IMR-90 (cell line): ENCODE measurements at regions not wholly inside any gene's neighbourhood (a gene's known extent, or its start where the extent isn't known, plus 50 kb on each side); places are given as distances from the start of the nearest gene placed in this dataset.

Source experiments
- ATAC-seq: fragments of 200-7000 bp; cut with Tn5 transposase; 2 replicates; pipeline ENCODE4 v1.9.1; 2020; ENCODE audit warnings: low read depth, mild to moderate bottlenecking, moderate library complexity
- BruUV-seq: library from RNA; stranded (reverse); fragments of 400-500 nt; replicated peaks from 2 replicates; lab custom pipeline; 2021; lab: Mats Ljungman, UMichigan
- CTCF ChIA-PET: fragments of 300-600 bp; formaldehyde crosslinking; extraction: SDS; loops from one replicate; lab custom pipeline; 2021; ENCODE audit warnings: antibody characterized with exemption; lab: Yijun Ruan, JAX
- POLR2A ChIA-PET: fragments of 300-600 bp; sonication (Branson Sonifier 250); formaldehyde crosslinking; loops from one replicate; lab custom pipeline; 2022; ENCODE audit warnings: antibody characterized with exemption; ENCODE audit not compliant: unreplicated experiment; lab: Charles Lee
- DNase-seq: peaks from one replicate; pipeline ENCODE4 v3.0.0; 2013
- H2AFZ ChIP-seq: replicated peaks from 2 replicates; pipeline ENCODE3; 2013; ENCODE audit warnings: low read length, mild to moderate bottlenecking; ENCODE audit not compliant: poor library complexity
- H2AK5ac ChIP-seq: 2 replicates; pipeline ENCODE4 v1.6.1; 2013; ENCODE audit warnings: low read depth, low read length, inconsistent platforms
- H2AK9ac ChIP-seq: replicated peaks from 2 replicates; pipeline ENCODE3; 2013; ENCODE audit warnings: mild to moderate bottlenecking, low read depth, low read length, moderate library complexity; ENCODE audit not compliant: poor library complexity
- H2BK120ac ChIP-seq: 2 replicates; pipeline ENCODE4 v1.6.1; 2013; ENCODE audit warnings: low read depth, low read length, inconsistent platforms
- H2BK15ac ChIP-seq: 3 replicates; pipeline ENCODE4 v1.6.1; 2013; ENCODE audit warnings: low read depth, low read length, inconsistent platforms
- H2BK20ac ChIP-seq: 2 replicates; pipeline ENCODE4 v1.6.1; 2013; ENCODE audit warnings: low read depth, mild to moderate bottlenecking, inconsistent platforms, low read length, moderate library complexity
- H2BK5ac ChIP-seq: 2 replicates; pipeline ENCODE4 v1.6.1; 2013; ENCODE audit warnings: mild to moderate bottlenecking, low read depth, low read length, inconsistent platforms; ENCODE audit not compliant: poor library complexity, severe bottlenecking
- H3K14ac ChIP-seq: replicated peaks from 2 replicates; pipeline ENCODE4 v1.6.1; 2013; ENCODE audit warnings: low read depth, low read length, inconsistent platforms
- H3K18ac ChIP-seq: 2 replicates; pipeline ENCODE4 v1.6.1; 2013; ENCODE audit warnings: low read depth, low read length, control low read depth
- H3K23ac ChIP-seq: 2 replicates; pipeline ENCODE4 v1.6.1; 2013; ENCODE audit warnings: low read depth, low read length, inconsistent platforms
- H3K27ac ChIP-seq: 2 replicates; pipeline ENCODE4 v1.5.1; 2013; ENCODE audit warnings: mild to moderate bottlenecking, control low read depth, low read length; ENCODE audit not compliant: insufficient read depth
- H3K27me3 ChIP-seq: 2 replicates; pipeline ENCODE4 v1.6.1; 2013; ENCODE audit warnings: low read length; ENCODE audit not compliant: control insufficient read depth, insufficient read depth
- H3K36me3 ChIP-seq: 2 replicates; pipeline ENCODE4 v1.6.1; 2013; ENCODE audit warnings: low read length, mixed read lengths; ENCODE audit not compliant: control insufficient read depth, insufficient read depth
- H3K4ac ChIP-seq: 2 replicates; pipeline ENCODE4 v1.6.1; 2013; ENCODE audit warnings: low read depth, low read length, inconsistent platforms
- H3K4me1 ChIP-seq: 2 replicates; pipeline ENCODE4 v1.6.1; 2013; ENCODE audit warnings: low read length, mixed read lengths; ENCODE audit not compliant: control insufficient read depth, insufficient read depth
- H3K4me2 ChIP-seq: 2 replicates; pipeline ENCODE4 v1.6.1; 2013; ENCODE audit warnings: low read depth, mild to moderate bottlenecking, control low read depth, low read length, moderate library complexity
- H3K4me3 ChIP-seq: 2 replicates; pipeline ENCODE4 v1.5.1; 2013; ENCODE audit warnings: low read depth, mild to moderate bottlenecking, control low read depth, low read length, moderate library complexity; ENCODE audit not compliant: insufficient read depth
- H3K56ac ChIP-seq: 2 replicates; pipeline ENCODE4 v1.6.1; 2013; ENCODE audit warnings: low read length, inconsistent platforms; ENCODE audit not compliant: insufficient read depth; ENCODE audit errors: extremely low read depth
- H3K79me1 ChIP-seq, 2 experiments: 2 replicates each; pipeline ENCODE4 v1.6.1; 2013; ENCODE audit warnings: low read length in 2 of 2, inconsistent platforms in 1 of 2, low read depth in 1 of 2
- H3K9ac ChIP-seq: 2 replicates; pipeline ENCODE4 v1.6.1; 2013; ENCODE audit warnings: low read depth, low read length, control low read depth
- H3K9me1 ChIP-seq: 2 replicates; pipeline ENCODE4 v1.6.1; 2013; ENCODE audit warnings: low read length, inconsistent platforms; ENCODE audit not compliant: insufficient read depth
- H3K9me3 ChIP-seq: 2 replicates; pipeline ENCODE4 v1.6.1; 2013; ENCODE audit warnings: low read length; ENCODE audit not compliant: control insufficient read depth, insufficient read depth
- H4K20me1 ChIP-seq: 2 replicates; pipeline ENCODE4 v1.6.1; 2013; ENCODE audit warnings: low read length, inconsistent platforms; ENCODE audit not compliant: insufficient read depth
- H4K5ac ChIP-seq: 2 replicates; pipeline ENCODE4 v1.6.1; 2013; ENCODE audit warnings: mild to moderate bottlenecking, low read depth, low read length, control low read depth
- H4K8ac ChIP-seq, 2 experiments: 2 replicates each; pipeline ENCODE4 v1.6.1; 2013; ENCODE audit warnings: low read depth in 2 of 2, low read length in 2 of 2, control low read depth in 1 of 2, inconsistent platforms in 1 of 2
- H4K91ac ChIP-seq: 2 replicates; pipeline ENCODE4 v1.6.1; 2013; ENCODE audit warnings: low read depth, low read length, inconsistent platforms; ENCODE audit not compliant: insufficient read depth
- BHLHE40 ChIP-seq: fragments of 150-350 bp; IDR thresholded peaks from 2 replicates; pipeline ENCODE4 v1.6.1; 2016; ENCODE audit warnings: mild to moderate bottlenecking, low read depth, low read length
- CEBPB ChIP-seq: IDR thresholded peaks from 2 replicates; pipeline ENCODE4 v1.6.1; 2012; ENCODE audit warnings: low read depth, low read length, improper control_type of control experiment
- CHD1 ChIP-seq: IDR thresholded peaks from 2 replicates; pipeline ENCODE4 v1.6.1; 2012; ENCODE audit warnings: low read depth, low read length, improper control_type of control experiment
- CTCF ChIP-seq: conservative IDR thresholded peaks from 2 replicates; pipeline ENCODE4 v1.5.1; 2012; ENCODE audit warnings: mild to moderate bottlenecking, low read depth, low read length, improper control_type of control experiment
- ELK1 ChIP-seq: fragments of 150-350 bp; IDR thresholded peaks from 2 replicates; pipeline ENCODE4 v1.6.1; 2016; ENCODE audit warnings: low read depth, mild to moderate bottlenecking, low read length, moderate library complexity, borderline replicate concordance
- FOS ChIP-seq: fragments of 150-350 bp; IDR thresholded peaks from 2 replicates; pipeline ENCODE4 v1.6.1; 2016; ENCODE audit warnings: low read depth, low read length
- MAFK ChIP-seq: IDR thresholded peaks from 2 replicates; pipeline ENCODE4 v1.6.1; 2012; ENCODE audit warnings: low read depth, low read length, improper control_type of control experiment
- MXI1 ChIP-seq: IDR thresholded peaks from 2 replicates; pipeline ENCODE4 v1.6.1; 2012; ENCODE audit warnings: low read depth, mild to moderate bottlenecking, low read length, moderate library complexity, borderline replicate concordance
- NFE2L2 ChIP-seq: fragments of 150-350 bp; IDR thresholded peaks from 2 replicates; pipeline ENCODE4 v1.6.1; 2016; ENCODE audit warnings: low read depth, mild to moderate bottlenecking, low read length
- POLR2A ChIP-seq: IDR thresholded peaks from 2 replicates; pipeline ENCODE4 v1.6.1; 2012; ENCODE audit warnings: mild to moderate bottlenecking, low read depth, low read length
- RAD21 ChIP-seq: IDR thresholded peaks from 2 replicates; pipeline ENCODE4 v1.6.1; 2012; ENCODE audit warnings: low read length, improper control_type of control experiment
- RCOR1 ChIP-seq: IDR thresholded peaks from 2 replicates; pipeline ENCODE4 v1.6.1; 2012; ENCODE audit warnings: mild to moderate bottlenecking, low read length, improper control_type of control experiment; ENCODE audit not compliant: insufficient replicate concordance
- RFX5 ChIP-seq: IDR thresholded peaks from 2 replicates; pipeline ENCODE4 v1.8.0; 2012; ENCODE audit warnings: low read depth, mild to moderate bottlenecking, low read length, moderate library complexity
- SMC3 ChIP-seq: fragments of 150-350 bp; IDR thresholded peaks from 2 replicates; pipeline ENCODE4 v1.6.1; 2016; ENCODE audit warnings: low read depth, mild to moderate bottlenecking, antibody characterized with exemption, low read length, moderate library complexity
- USF2 ChIP-seq: fragments of 150-350 bp; IDR thresholded peaks from 2 replicates; pipeline ENCODE4 v1.6.1; 2017; ENCODE audit warnings: mild to moderate bottlenecking, antibody characterized with exemption, low read length, low read depth
- WGBS, 2 experiments: methylation state at CpG; one replicate each; pipeline versions ENCODE4 v1.1.5 to v1.1.7; 2013; ENCODE audit warnings: missing lambda C conversion rate in 2 of 2; ENCODE audit not compliant: insufficient read length in 1 of 2; ENCODE audit errors: extremely low coverage in 2 of 2; 5-methylcytosine and 5-hydroxymethylcytosine counted together
- dilution Hi-C: fragments of 300-500 bp; cut with HindIII; formaldehyde crosslinking; loops from one replicate; pipeline ENCODE4 v1.14.3; 2018; ENCODE audit warnings: low sequenced_read_pairs; ENCODE audit not compliant: unreplicated experiment
- in situ Hi-C: fragments of 300-500 bp; cut with MboI; formaldehyde crosslinking; loops from 3 replicates; pipeline ENCODE4 v1.14.3; 2019; ENCODE audit warnings: low sequenced_read_pairs, inconsistent platforms, mixed read lengths
- intact Hi-C: fragments of 100-400 bp; cut with micrococcal nuclease; formaldehyde crosslinking; loops from 2 replicates; pipeline ENCODE4 v1.10.0; 2022

GRCh38 chr6:28838634-28839442, 84.9 kb downstream of the TRIM27 start:
- H4K8ac ChIP-seq = no peak overlapping the region
- no peak overlapping the region for H2BK120ac ChIP-seq
- H3K4ac ChIP-seq = no peak overlapping the region
- POLR2A ChIA-PET = no interaction called here
- H3K27me3 ChIP-seq = no peaks in the 10 kb centered on the region
- no peak overlapping the region for H2BK20ac ChIP-seq
- H2BK15ac ChIP-seq = no peak overlapping the region
- no peak overlapping the region for H4K91ac ChIP-seq
- intact Hi-C loops = loop anchor here (1.0 to 10.0 kb wide), 8 partner anchors 24 to 746 kb away; partner anchors contain the start of gene OR2H2
- H3K23ac ChIP-seq = no peak overlapping the region
- no peak overlapping the region for H4K5ac ChIP-seq
- in situ Hi-C loops = loop anchor here (5.0 kb wide), 1 partner anchor 178 kb away; no protein-coding TSS in a partner anchor
- peak overlapping the region; percentile 65 for H3K4me3 ChIP-seq
- H2AFZ ChIP-seq = peak overlapping the region; percentile 93
- H3K9me1 ChIP-seq = no peaks in the 10 kb centered on the region
- no peak overlapping the region for H3K27ac ChIP-seq
- H4K20me1 ChIP-seq = peaks cover 4% of the 10 kb centered on the region
- WGBS, 2 experiments = 0% methylated on average over 14 of the region's 43 CpGs; no CpG with 5 or more reads in 1 of the 2 experiments
- DNase-seq (peak; percentile 80), ATAC-seq (peak; percentile 95)
- no peak overlapping the region for H2AK5ac ChIP-seq
- no peaks in the 10 kb centered on the region for H3K79me1 ChIP-seq
- CTCF ChIA-PET = interaction anchor here (0.6 to 1.7 kb wide), 5 partner anchors 10 to 185 kb away, joined by 4 to 8 read pairs (median 6); no protein-coding TSS in a partner anchor
- no peak overlapping the region for H2BK5ac ChIP-seq
- no peaks in the 10 kb centered on the region for H3K4me1 ChIP-seq
- H3K18ac ChIP-seq = no peak overlapping the region
- H3K9ac ChIP-seq = 0 out of 2 replicates have a peak overlapping the region, but pooled peaks have one; percentile 17
- H3K56ac ChIP-seq = no peak overlapping the region
- no peaks in the 10 kb centered on the region for H3K9me3 ChIP-seq
- dilution Hi-C loops = no loop called here
- no peak overlapping the region for H3K14ac ChIP-seq
- no peak overlapping the region for H2AK9ac ChIP-seq
- no peaks in the 10 kb centered on the region for H3K36me3 ChIP-seq
- peak overlapping the region; percentile 92 for H3K4me2 ChIP-seq
- no TSS peak for BruUV-seq
- TF ChIP-seq MAFK (no peak), FOS (no peak), ELK1 (no peak), RAD21 (peak; percentile 38), POLR2A (no peak), BHLHE40 (no peak), CTCF (peak; percentile 71), MXI1 (no peak), CEBPB (no peak), NFE2L2 (no peak), USF2 (no peak), RFX5 (no peak), RCOR1 (no peak), CHD1 (no peak), SMC3 (peak; percentile 33)
